Gastrocnemius medialis (tissue), 4 donors: ENCODE measurements at regions not wholly inside any gene's neighbourhood (a gene's known extent, or its start where the extent isn't known, plus 50 kb on each side); places are given as distances from the start of the nearest gene placed in this dataset.

Experiments
- ATAC-seq, 2 donors: fragments of 150-250 bp; one replicate each; pipeline ENCODE4 v1.9.1; 2016
- DNase-seq, 2 donors: peaks; one replicate each; pipeline ENCODE4 v3.0.0-alpha.2; 2019
- H3K27ac ChIP-seq, 4 donors: fragments of 200-600 bp; sonication (generic); 1 replicate in 1 of 4; 2 replicates in 3 of 4; pipeline ENCODE4 v1.5.1; 2016 to 2018; ENCODE audit warnings: mild to moderate bottlenecking in 2 of 4, moderate library complexity in 1 of 4
- H3K27me3 ChIP-seq, 3 donors: fragments of 200-600 bp; sonication (generic) in 2 of 3; 1 replicate in 1 of 3; 2 replicates in 2 of 3; pipeline versions ENCODE4 v1.5.1 to v1.6.0; 2016 to 2019; ENCODE audit warnings: mild to moderate bottlenecking in 1 of 3, moderate library complexity in 1 of 3
- H3K36me3 ChIP-seq, 2 donors: fragments of 200-600 bp; sonication (generic) in 1 of 2; one replicate each; pipeline ENCODE4 v1.5.1; 2017 to 2018
- H3K4me1 ChIP-seq, 2 donors: fragments of 200-600 bp; sonication (generic) in 1 of 2; one replicate each; pipeline ENCODE4 v1.5.1; 2016 to 2017; ENCODE audit warnings: mild to moderate bottlenecking in 2 of 2
- H3K4me3 ChIP-seq, 4 donors: fragments of 200-600 bp; sonication (generic) in 3 of 4; 1 replicate in 1 of 4; 2 replicates in 3 of 4; pipeline ENCODE4 v1.5.1; 2016 to 2019; ENCODE audit warnings: mild to moderate bottlenecking in 2 of 4
- H3K9me3 ChIP-seq, 3 donors: fragments of 200-600 bp; sonication (generic) in 2 of 3; 1 replicate in 1 of 3; 2 replicates in 2 of 3; pipeline ENCODE4 v1.5.1; 2016 to 2019
- POLR2A ChIP-seq, 2 donors: fragments of 450-650 bp; IDR thresholded peaks; one replicate each; pipeline ENCODE4 v1.6.1; 2017; ENCODE audit warnings: antibody characterized with exemption in 2 of 2, mild to moderate bottlenecking in 2 of 2, moderate library complexity in 2 of 2
- in situ Hi-C, 4 donors: fragments of 200-750 bp; cut with MboI; loops; one replicate each; pipeline versions ENCODE4 v1.15.0 to v1.8.0; 2017; ENCODE audit warnings: low sequenced_read_pairs in 4 of 4
- intact Hi-C: fragments of 100-400 bp; cut with DNase I; formaldehyde crosslinking; loops from one replicate; pipeline ENCODE4 v1.15.1; 2023; ENCODE audit warnings: low total_unique reads
- TF ChIP-seq, protein P1 (sequence below), 5 experiments: fragments of 450-650 bp in 3 of 5; fragments of 200-600 bp in 2 of 5; sonication (generic) in 2 of 5; IDR thresholded peaks in 4 of 5; conservative IDR thresholded peaks in 1 of 5; 1 replicate in 4 of 5; 2 replicates in 1 of 5; pipeline ENCODE4 v1.5.1; 2016 to 2019; ENCODE audit warnings: antibody characterized with exemption in 5 of 5, mild to moderate bottlenecking in 3 of 5, moderate library complexity in 3 of 5

DNA sequence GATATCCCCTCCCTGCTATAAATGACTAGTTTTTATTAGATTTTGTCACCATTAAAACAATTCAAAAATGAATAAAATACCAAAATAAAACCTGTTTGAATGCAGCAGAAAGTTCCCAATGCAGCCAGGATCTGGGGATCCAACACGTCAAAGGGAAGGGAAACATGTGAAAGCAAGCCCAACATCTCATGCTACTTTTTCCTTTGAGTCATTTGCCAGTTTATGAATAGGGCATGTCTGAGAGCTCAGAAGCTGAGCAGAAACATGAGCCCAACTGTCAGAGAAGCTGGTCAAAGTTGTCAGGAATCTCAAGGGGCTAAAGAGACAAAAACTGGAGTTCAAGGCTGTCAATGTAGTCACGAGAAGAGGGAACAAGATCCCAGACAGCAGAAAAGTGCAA lies 526.4 kb downstream of the KLF5 start:
- Histone ChIP-seq H3K36me3 (no peaks in the 10 kb centered on the region), H3K4me3 (no peak overlapping the region), H3K4me1 (no peaks in the 10 kb centered on the region), H3K27me3 (no peaks in the 10 kb centered on the region), H3K9me3 (no peaks in the 10 kb centered on the region), H3K27ac (no peak overlapping the region)
- in situ Hi-C loops, result no loop called here
- no peak for ATAC-seq
- intact Hi-C loops, result no loop called here
- TF ChIP-seq, protein P1, sequence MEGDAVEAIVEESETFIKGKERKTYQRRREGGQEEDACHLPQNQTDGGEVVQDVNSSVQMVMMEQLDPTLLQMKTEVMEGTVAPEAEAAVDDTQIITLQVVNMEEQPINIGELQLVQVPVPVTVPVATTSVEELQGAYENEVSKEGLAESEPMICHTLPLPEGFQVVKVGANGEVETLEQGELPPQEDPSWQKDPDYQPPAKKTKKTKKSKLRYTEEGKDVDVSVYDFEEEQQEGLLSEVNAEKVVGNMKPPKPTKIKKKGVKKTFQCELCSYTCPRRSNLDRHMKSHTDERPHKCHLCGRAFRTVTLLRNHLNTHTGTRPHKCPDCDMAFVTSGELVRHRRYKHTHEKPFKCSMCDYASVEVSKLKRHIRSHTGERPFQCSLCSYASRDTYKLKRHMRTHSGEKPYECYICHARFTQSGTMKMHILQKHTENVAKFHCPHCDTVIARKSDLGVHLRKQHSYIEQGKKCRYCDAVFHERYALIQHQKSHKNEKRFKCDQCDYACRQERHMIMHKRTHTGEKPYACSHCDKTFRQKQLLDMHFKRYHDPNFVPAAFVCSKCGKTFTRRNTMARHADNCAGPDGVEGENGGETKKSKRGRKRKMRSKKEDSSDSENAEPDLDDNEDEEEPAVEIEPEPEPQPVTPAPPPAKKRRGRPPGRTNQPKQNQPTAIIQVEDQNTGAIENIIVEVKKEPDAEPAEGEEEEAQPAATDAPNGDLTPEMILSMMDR (IDR thresholded peaks at IDR 0.05 in 4 of 5, conservative IDR thresholded peaks at IDR 0.05 in 1 of 5), result no peak
- TF ChIP-seq POLR2A (IDR thresholded peaks at IDR 0.05), result no peak
- DNase-seq, result no peak

DNA sequence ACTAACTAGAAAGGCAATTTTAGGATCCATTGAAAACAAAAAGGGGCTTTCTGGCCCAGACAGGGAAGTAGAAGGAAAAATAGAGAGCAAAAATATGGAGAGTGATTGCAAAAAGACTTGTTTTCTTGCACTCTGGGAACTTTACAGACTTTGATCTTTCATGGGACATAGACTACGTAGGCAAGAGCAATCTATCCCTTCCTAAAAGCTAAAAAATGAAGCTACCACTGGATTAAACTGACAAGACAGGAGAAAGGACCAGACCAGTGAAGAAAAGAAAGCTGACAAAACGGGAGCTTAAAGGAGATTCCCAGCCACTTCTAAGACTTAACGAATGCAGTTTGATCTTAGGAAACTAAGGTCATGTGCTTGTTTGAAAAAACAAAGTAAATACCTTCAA lies 524.5 kb downstream of the KLF5 start:
- in situ Hi-C loops, result no loop called here
- Histone ChIP-seq H3K27me3 (no peaks in the 10 kb centered on the region), H3K36me3 (no peaks in the 10 kb centered on the region), H3K9me3 (no peaks in the 10 kb centered on the region), H3K4me1 (no peaks in the 10 kb centered on the region), H3K27ac (no peak overlapping the region), H3K4me3 (no peak overlapping the region)
- ATAC-seq, result no peak
- no peak for DNase-seq
- intact Hi-C loops, result no loop called here
- TF ChIP-seq, protein P1 (IDR thresholded peaks at IDR 0.05 in 4 of 5, conservative IDR thresholded peaks at IDR 0.05 in 1 of 5), result no peak
- no peak for TF ChIP-seq POLR2A (IDR thresholded peaks at IDR 0.05)

DNA sequence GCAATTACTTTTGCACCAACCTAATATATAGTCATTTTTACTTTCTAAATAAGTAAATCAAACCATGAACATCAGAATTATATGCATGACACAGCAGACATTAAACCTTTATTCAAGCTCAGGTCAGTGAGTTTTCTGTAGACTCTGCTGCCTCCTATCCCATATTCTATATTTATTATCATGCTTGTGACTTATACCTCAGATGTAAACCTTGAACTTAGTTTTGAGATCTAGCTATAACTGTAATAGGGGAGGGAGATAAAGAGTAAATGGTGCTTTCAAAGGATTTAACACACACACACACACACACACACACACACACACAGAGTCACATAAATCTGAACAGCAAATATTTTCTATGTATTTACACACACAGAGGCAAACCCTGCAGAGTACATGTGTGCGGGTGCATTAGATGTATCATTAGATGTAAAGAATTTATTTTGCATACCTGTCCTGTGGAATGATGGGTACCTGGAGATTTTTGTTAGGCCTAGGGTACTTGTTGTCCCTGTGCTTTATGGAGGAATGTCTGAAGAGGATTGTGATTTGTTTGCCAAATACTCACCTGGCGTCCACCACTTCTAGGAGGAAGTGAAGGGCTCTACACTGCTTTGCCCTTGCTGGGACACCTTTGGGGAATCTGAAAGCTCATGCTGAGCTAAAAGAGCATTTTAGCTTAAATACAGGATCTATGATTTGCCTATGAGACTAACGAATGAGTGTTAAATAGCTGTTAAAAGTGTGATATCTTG lies 521.9 kb downstream of the KLF5 start:
- intact Hi-C loops, result no loop called here
- DNase-seq (no peak), ATAC-seq (no peak)
- no peaks in the 10 kb centered on the region for H3K9me3 ChIP-seq
- no peak overlapping the region for H3K27ac ChIP-seq
- in situ Hi-C loops, result no loop called here
- no peaks in the 10 kb centered on the region for H3K4me1 ChIP-seq
- TF ChIP-seq POLR2A (IDR thresholded peaks at IDR 0.05), result no peak
- TF ChIP-seq, protein P1 (IDR thresholded peaks at IDR 0.05 in 4 of 5, conservative IDR thresholded peaks at IDR 0.05 in 1 of 5), result no peak
- no peak overlapping the region for H3K4me3 ChIP-seq
- H3K36me3 ChIP-seq, result no peaks in the 10 kb centered on the region
- H3K27me3 ChIP-seq, result no peaks in the 10 kb centered on the region

DNA sequence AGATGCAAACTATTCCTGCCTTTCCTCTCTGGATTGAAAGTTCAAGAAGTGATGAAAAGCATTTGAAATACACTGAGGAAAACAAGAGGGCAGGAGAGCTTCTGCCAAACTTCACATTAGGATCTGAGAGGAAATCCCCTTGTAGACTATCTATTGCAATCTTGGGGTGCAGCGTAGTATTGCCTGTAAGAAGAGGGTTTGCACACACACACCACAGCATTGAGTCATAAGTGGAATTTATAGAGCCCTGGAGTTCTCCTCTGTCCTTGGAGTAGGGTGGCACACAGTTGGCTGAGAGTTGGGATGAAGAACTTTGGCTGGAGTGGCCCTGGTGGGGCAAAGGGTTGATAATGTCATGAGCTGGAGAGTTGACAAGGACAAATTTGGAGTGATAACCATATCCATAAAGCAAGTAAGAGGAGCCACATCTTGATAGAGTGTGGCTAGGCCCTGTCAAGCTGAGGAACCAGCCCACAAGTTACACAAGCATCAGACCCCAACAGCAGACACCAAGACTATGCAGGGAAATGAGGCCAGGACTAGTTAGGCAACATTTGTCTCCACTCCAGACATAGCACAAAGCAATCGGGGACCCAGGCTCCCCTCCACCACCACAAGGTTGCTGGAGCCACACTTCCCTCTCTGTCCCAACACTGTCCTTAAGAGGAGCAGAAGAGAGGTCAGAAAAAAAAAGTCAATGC lies 520.9 kb downstream of the KLF5 start:
- intact Hi-C loops, result no loop called here
- H3K36me3 ChIP-seq, result no peaks in the 10 kb centered on the region
- H3K27ac ChIP-seq, result no peak overlapping the region
- TF ChIP-seq POLR2A (IDR thresholded peaks at IDR 0.05), result no peak
- TF ChIP-seq, protein P1 (IDR thresholded peaks at IDR 0.05 in 4 of 5, conservative IDR thresholded peaks at IDR 0.05 in 1 of 5), result no peak
- H3K27me3 ChIP-seq, result no peaks in the 10 kb centered on the region
- ATAC-seq, result no peak
- no peak overlapping the region for H3K4me3 ChIP-seq
- in situ Hi-C loops, result no loop called here
- no peaks in the 10 kb centered on the region for H3K4me1 ChIP-seq
- DNase-seq, result no peak
- no peaks in the 10 kb centered on the region for H3K9me3 ChIP-seq
